Psoas muscle (tissue), 7 donors: ENCODE measurements at regions not wholly inside any gene's neighbourhood (a gene's known extent, or its start where the extent isn't known, plus 50 kb on each side); places are given as distances from the start of the nearest gene placed in this dataset.

Experiments used
- ATAC-seq, 4 donors: fragments of 200-7000 bp; cut with Tn5 transposase; one replicate each; pipeline ENCODE4 v1.9.1; 2020; ENCODE audit warnings: moderate library complexity in 3 of 4, mild to moderate bottlenecking in 2 of 4
- DNase-seq, 2 donors: peaks; one replicate each; pipeline ENCODE4 v3.0.0-alpha.2; 2020
- H3K27ac ChIP-seq: fragments of 200-600 bp; one replicate; pipeline ENCODE4 v1.8.0; 2022
- H3K27me3 ChIP-seq, 3 donors: fragments of 200-600 bp in 1 of 3; one replicate each; pipeline versions ENCODE4 v1.6.1 to v1.8.0; 2013 to 2022; ENCODE audit warnings: low read length in 2 of 3, mild to moderate bottlenecking in 2 of 3, moderate library complexity in 1 of 3; ENCODE audit not compliant: insufficient read depth in 3 of 3
- H3K36me3 ChIP-seq, 2 donors: fragments of 200-600 bp in 1 of 2; one replicate each; pipeline versions ENCODE4 v1.6.1 to v1.8.0; 2013 to 2022; ENCODE audit warnings: low read depth in 1 of 2, mild to moderate bottlenecking in 1 of 2, moderate library complexity in 1 of 2; ENCODE audit not compliant: insufficient read depth in 1 of 2
- H3K4me1 ChIP-seq: fragments of 200-600 bp; one replicate; pipeline ENCODE4 v1.8.0; 2022
- H3K4me3 ChIP-seq: fragments of 200-600 bp; one replicate; pipeline ENCODE4 v1.8.0; 2022; ENCODE audit warnings: mild to moderate bottlenecking
- H3K9me3 ChIP-seq: fragments of 200-600 bp; one replicate; pipeline ENCODE4 v1.8.0; 2022
- WGBS, 3 donors: extraction: QIAGEN DNeasy Blood & Tissue Kit; methylation state at CpG; one replicate each; pipeline versions ENCODE4 v1.1.6 to v1.1.7; 2013; 5-methylcytosine and 5-hydroxymethylcytosine counted together
- intact Hi-C, 2 donors: fragments of 100-400 bp; cut with DNase I; formaldehyde crosslinking; loops; one replicate each; pipeline versions ENCODE4 v1.11.0 to v1.14.2; 2022
- TF ChIP-seq, protein P1 (sequence below): fragments of 200-600 bp; IDR thresholded peaks from one replicate; pipeline ENCODE4 v1.8.0; 2022; ENCODE audit warnings: antibody characterized with exemption
- donor health status: healthy with polysubstance abuse.
- donor health status: DM: no; HTN: no; CAD: no; lungs with moderate emphysema.
- donor health status: Bipolar disorder and iron deficiency.
- donor health status: healthy.
- donor health status: DM: yes; HTN: yes; CAD: no.
- donor health status: DM: no; HTN: no; CAD: no.
- donor health status: DM: yes; HTN: yes; CAD: no.

- DNase-seq, result no peak
- Histone ChIP-seq H3K9me3 (no peaks in the 10 kb centered on the region), H3K36me3 (no peaks in the 10 kb centered on the region), H3K4me1 (no peaks in the 10 kb centered on the region), H3K27me3 (peaks cover 0 to 11% (median 1%) of the 10 kb centered on the region in 3 donors), H3K4me3 (no peak overlapping the region), H3K27ac (no peak overlapping the region)
- intact Hi-C loops, result no loop called here
- TF ChIP-seq, protein P1, sequence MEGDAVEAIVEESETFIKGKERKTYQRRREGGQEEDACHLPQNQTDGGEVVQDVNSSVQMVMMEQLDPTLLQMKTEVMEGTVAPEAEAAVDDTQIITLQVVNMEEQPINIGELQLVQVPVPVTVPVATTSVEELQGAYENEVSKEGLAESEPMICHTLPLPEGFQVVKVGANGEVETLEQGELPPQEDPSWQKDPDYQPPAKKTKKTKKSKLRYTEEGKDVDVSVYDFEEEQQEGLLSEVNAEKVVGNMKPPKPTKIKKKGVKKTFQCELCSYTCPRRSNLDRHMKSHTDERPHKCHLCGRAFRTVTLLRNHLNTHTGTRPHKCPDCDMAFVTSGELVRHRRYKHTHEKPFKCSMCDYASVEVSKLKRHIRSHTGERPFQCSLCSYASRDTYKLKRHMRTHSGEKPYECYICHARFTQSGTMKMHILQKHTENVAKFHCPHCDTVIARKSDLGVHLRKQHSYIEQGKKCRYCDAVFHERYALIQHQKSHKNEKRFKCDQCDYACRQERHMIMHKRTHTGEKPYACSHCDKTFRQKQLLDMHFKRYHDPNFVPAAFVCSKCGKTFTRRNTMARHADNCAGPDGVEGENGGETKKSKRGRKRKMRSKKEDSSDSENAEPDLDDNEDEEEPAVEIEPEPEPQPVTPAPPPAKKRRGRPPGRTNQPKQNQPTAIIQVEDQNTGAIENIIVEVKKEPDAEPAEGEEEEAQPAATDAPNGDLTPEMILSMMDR, result no peak
- 66 to 67% (median 66%) methylated on average over 5 of the region's 5 CpGs for WGBS, 3 donors
- ATAC-seq, result no peak
Measured at GRCh38 chr11:92854162-92854561, 115.3 kb upstream of the MTNR1B start.

- TF ChIP-seq, protein P1, result no peak
- WGBS, 3 donors, result 65 to 72% (median 66%) methylated on average over 3 of the region's 3 CpGs
- H3K9me3 ChIP-seq, result no peaks in the 10 kb centered on the region
- DNase-seq (no peak), ATAC-seq (no peak)
- no peak overlapping the region for H3K27ac ChIP-seq
- H3K27me3 ChIP-seq, result peaks cover 0 to 15% (median 1%) of the 10 kb centered on the region in 3 donors
- no peaks in the 10 kb centered on the region for H3K4me1 ChIP-seq
- no peak overlapping the region for H3K4me3 ChIP-seq
- intact Hi-C loops, result no loop called here
- H3K36me3 ChIP-seq, result no peaks in the 10 kb centered on the region
Measured at GRCh38 chr11:92854952-92855351, 114.5 kb upstream of the MTNR1B start.

DNA sequence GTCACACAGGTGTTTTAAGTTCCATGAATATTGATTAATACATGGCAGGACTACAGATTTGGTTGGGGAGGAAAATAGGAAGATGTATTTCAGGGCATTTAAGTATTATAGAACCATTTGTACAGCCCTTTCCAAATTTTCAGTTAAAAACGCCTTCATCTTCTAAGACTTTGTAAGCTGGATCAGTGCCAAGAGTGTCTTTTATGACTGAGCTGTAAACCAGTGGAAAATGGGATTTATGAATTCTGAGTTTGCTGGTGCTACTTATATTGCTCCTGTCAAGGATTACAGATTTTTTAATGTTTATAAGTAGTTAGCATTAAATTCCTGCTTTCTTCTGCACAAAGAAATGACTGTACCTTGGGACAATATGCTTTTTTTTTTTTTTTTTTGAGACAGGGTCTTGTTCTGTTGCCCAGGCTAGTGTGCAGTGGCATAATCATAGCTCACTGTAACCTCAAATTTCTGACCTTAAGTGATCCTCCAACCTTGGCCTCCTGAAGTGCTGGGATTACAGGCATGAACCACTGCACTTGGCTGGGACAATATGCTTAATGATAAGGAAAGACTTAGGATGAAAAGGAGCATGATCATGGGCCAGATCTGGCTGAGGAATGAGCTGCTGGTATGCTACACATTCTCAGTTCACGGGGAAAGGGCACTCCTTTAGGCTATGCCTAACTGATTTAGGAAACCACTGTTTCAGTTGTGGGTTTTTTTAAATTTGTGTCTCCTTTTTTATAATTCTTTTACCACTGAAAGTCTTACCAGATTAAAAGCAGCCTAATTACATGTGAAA, 113.6 kb upstream of the MTNR1B start:
- ATAC-seq (no peak), DNase-seq (no peak)
- no peaks in the 10 kb centered on the region for H3K4me1 ChIP-seq
- intact Hi-C loops, result no loop called here
- H3K4me3 ChIP-seq, result no peak overlapping the region
- no peaks in the 10 kb centered on the region for H3K9me3 ChIP-seq
- TF ChIP-seq, protein P1, result no peak
- peaks cover 0 to 15% (median 1%) of the 10 kb centered on the region in 3 donors for H3K27me3 ChIP-seq
- no peak overlapping the region for H3K27ac ChIP-seq
- H3K36me3 ChIP-seq, result no peaks in the 10 kb centered on the region
- 53 to 61% (median 53%) methylated on average over 2 of the region's 2 CpGs for WGBS, 3 donors

DNA sequence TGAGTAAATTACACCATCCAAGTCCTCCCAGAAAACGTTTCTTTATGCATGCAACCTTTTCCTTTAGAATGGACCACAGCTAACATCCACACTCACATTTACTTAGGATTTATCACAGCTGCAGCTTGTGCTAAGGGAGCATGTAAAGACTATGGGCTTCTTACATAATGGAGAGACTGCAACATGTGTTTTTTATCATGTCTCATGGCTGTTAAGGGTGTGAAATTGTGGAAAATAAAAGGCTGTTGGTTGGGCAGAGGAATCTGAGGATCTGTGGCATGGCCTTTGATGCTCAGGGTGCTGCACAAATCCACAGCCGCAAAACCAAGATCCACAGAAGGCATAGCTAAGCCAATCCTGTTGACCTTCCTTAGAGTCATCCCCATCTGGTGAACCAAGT, 112.0 kb upstream of the MTNR1B start:
- H3K4me1 ChIP-seq, result no peaks in the 10 kb centered on the region
- 25 to 32% (median 26%) methylated on average over 2 of the region's 2 CpGs for WGBS, 3 donors
- TF ChIP-seq, protein P1, result no peak
- peaks cover 0 to 12% (median 1%) of the 10 kb centered on the region in 3 donors for H3K27me3 ChIP-seq
- H3K36me3 ChIP-seq, result no peaks in the 10 kb centered on the region
- intact Hi-C loops, result no loop called here
- H3K9me3 ChIP-seq, result no peaks in the 10 kb centered on the region
- no peak overlapping the region for H3K27ac ChIP-seq
- H3K4me3 ChIP-seq, result no peak overlapping the region
- no peak for ATAC-seq
- no peak for DNase-seq
